ENCODE measurements at regions not wholly inside any gene's neighbourhood (a gene's known extent, or its start where the extent isn't known, plus 50 kb on each side); places are given as distances from the start of the nearest gene placed in this dataset.

DNA sequence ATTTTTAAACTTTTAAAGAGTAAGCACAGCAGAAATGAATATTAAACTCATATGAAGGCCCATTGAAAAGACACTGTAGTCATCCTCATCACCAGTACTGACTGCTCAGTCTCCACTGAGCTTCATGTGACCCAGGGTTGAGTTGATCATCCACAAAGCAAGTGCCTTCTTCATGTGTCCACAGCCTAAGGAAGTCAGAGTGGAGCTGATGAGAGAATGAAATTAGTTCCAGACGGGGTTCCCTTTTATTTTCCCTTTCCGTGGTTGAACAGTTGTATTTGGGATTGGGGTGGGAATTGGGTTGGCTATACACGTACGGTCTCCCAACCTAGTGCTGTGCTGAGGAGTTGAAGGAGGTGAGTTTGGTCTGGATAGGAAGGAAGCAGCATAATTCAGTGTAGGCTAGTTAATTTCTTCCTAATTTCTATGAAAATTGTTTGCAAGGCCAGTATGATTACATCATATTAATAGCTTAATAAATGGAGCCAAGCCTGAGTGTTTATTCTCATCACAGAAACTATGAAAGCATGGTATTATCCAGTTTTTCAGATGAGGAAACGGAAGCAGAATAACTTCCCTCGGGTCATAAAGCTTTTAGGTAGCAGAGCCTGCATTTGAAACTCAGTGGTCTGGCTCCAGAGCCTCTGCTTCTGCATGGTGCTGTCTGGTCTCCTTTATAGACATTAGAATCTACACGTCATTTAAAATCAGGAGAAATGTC lies 103.9 kb upstream of the DMRT1 start:
- 83 to 88% methylated on average over 6 to 7 of the region's 7 CpGs for WGBS, 2 experiments (ENCODE audit: insufficient coverage in 1 of 2, insufficient read length in 1 of 2)
- Mint-ChIP-seq H3K4me1 (peaks cover 2% of the 10 kb centered on the region), H3K36me3 (ENCODE audit: low read depth) (peaks cover 62% of the 10 kb centered on the region), H3K9me3 (no peaks in the 10 kb centered on the region), H3K27me3 (ENCODE audit: insufficient read depth) (no peaks in the 10 kb centered on the region), H3K27ac (no peak overlapping the region), H3K4me3 (no peak overlapping the region)
- H3K9me3 ChIP-seq (ENCODE audit: control insufficient read depth, low read length) = no peaks in the 10 kb centered on the region
- H3K4me3 ChIP-seq (ENCODE audit: low read length) = no peak overlapping the region
- peaks cover 44% of the 10 kb centered on the region for H3K36me3 ChIP-seq (ENCODE audit: control insufficient read depth, insufficient read depth, low read length)
- H3K4me1 ChIP-seq (ENCODE audit: control insufficient read depth, insufficient read depth, low read length) = peaks cover 3% of the 10 kb centered on the region
- no peak overlapping the region for H3K27ac ChIP-seq (ENCODE audit: low read depth, low read length)
- DNase-seq = no peak
- TF ChIP-seq, protein P1, sequence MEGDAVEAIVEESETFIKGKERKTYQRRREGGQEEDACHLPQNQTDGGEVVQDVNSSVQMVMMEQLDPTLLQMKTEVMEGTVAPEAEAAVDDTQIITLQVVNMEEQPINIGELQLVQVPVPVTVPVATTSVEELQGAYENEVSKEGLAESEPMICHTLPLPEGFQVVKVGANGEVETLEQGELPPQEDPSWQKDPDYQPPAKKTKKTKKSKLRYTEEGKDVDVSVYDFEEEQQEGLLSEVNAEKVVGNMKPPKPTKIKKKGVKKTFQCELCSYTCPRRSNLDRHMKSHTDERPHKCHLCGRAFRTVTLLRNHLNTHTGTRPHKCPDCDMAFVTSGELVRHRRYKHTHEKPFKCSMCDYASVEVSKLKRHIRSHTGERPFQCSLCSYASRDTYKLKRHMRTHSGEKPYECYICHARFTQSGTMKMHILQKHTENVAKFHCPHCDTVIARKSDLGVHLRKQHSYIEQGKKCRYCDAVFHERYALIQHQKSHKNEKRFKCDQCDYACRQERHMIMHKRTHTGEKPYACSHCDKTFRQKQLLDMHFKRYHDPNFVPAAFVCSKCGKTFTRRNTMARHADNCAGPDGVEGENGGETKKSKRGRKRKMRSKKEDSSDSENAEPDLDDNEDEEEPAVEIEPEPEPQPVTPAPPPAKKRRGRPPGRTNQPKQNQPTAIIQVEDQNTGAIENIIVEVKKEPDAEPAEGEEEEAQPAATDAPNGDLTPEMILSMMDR (conservative IDR thresholded peaks at IDR 0.05) = no peak
- no peaks in the 10 kb centered on the region for H3K27me3 ChIP-seq (ENCODE audit: control insufficient read depth, insufficient read depth, low read length, poor library complexity, severe bottlenecking)
- H3K9ac ChIP-seq (ENCODE audit: extremely low read depth, low read length, poor library complexity, severe bottlenecking) = no peak overlapping the region

DNA sequence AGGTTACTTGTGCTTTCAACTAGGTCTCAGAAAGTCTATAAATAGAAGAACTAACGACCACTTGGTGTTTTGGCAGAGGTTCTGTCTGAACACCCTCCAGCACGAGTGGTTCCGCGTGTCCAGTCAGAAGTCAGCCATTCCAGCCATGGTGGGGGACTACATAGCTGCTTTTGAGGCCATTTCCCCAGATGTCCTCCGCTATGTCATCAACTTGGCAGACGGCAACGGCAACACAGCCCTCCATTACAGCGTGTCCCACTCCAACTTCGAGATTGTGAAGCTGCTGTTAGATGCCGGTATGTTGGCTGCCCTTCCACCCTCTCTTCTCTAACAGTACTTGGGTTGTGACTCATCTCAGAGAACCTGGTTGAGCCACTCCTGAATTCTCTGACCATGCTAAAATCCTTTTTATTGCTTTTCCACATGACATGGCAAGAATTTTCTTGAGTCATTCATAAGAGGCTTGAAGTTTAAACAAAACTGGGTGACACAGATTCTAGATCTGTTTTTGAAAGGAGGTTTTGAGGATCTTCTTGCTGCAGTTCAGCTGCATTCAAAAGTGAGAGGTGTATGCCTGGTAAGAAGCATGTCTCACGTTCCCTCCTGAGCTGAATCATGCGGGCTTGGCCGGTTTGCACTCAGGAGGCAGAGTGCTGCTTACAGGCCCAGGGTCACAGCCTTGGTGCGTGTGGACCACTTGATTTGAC lies 103.1 kb upstream of the DMRT1 start:
- H3K9me3 ChIP-seq (ENCODE audit: control insufficient read depth, low read length) = no peaks in the 10 kb centered on the region
- Mint-ChIP-seq H3K36me3 (ENCODE audit: low read depth) (peaks cover 67% of the 10 kb centered on the region), H3K27me3 (ENCODE audit: insufficient read depth) (no peaks in the 10 kb centered on the region), H3K4me1 (peaks cover 10% of the 10 kb centered on the region), H3K4me3 (no peak overlapping the region), H3K9me3 (no peaks in the 10 kb centered on the region), H3K27ac (no peak overlapping the region)
- H3K4me1 ChIP-seq (ENCODE audit: control insufficient read depth, insufficient read depth, low read length) = peaks cover 7% of the 10 kb centered on the region
- H3K27me3 ChIP-seq (ENCODE audit: control insufficient read depth, insufficient read depth, low read length, poor library complexity, severe bottlenecking) = no peaks in the 10 kb centered on the region
- no peak overlapping the region for H3K9ac ChIP-seq (ENCODE audit: extremely low read depth, low read length, poor library complexity, severe bottlenecking)
- no peak overlapping the region for H3K4me3 ChIP-seq (ENCODE audit: low read length)
- peaks cover 44% of the 10 kb centered on the region for H3K36me3 ChIP-seq (ENCODE audit: control insufficient read depth, insufficient read depth, low read length)
- no peak for DNase-seq
- TF ChIP-seq, protein P1 (conservative IDR thresholded peaks at IDR 0.05) = no peak
- no peak overlapping the region for H3K27ac ChIP-seq (ENCODE audit: low read depth, low read length)
- 94 to 96% methylated on average over 14 of the region's 14 CpGs for WGBS, 2 experiments (ENCODE audit: insufficient coverage in 1 of 2, insufficient read length in 1 of 2)

DNA sequence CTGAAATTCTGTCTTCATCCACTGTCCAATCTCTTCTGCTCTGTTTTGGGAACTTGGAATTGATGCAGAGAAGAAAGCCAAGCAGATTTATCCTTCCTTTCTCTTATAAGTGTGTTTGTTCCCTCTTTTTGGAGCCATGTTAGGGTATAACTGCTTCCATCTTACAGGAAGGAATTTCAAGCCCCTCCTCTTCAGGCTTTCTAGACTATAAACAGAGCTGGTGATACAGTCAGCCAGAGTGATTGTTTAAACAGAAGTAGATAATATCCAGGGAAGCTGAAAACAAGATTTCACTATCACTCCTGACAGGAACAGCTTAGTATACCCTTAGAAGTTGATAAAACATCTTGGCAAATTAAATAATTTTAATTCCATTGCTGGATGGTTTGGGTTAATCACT lies 102.1 kb upstream of the DMRT1 start:
- peaks cover 44% of the 10 kb centered on the region for H3K36me3 ChIP-seq (ENCODE audit: control insufficient read depth, insufficient read depth, low read length)
- H3K4me3 Mint-ChIP-seq = no peak overlapping the region
- no peak overlapping the region for H3K4me3 ChIP-seq (ENCODE audit: low read length)
- peaks cover 9% of the 10 kb centered on the region for H3K4me1 ChIP-seq (ENCODE audit: control insufficient read depth, insufficient read depth, low read length)
- peaks cover 19% of the 10 kb centered on the region for H3K4me1 Mint-ChIP-seq
- TF ChIP-seq, protein P1 (conservative IDR thresholded peaks at IDR 0.05) = no peak
- no peaks in the 10 kb centered on the region for H3K9me3 Mint-ChIP-seq
- no peak overlapping the region for H3K9ac ChIP-seq (ENCODE audit: extremely low read depth, low read length, poor library complexity, severe bottlenecking)
- H3K9me3 ChIP-seq (ENCODE audit: control insufficient read depth, low read length) = no peaks in the 10 kb centered on the region
- peaks cover 71% of the 10 kb centered on the region for H3K36me3 Mint-ChIP-seq (ENCODE audit: low read depth)
- H3K27me3 Mint-ChIP-seq (ENCODE audit: insufficient read depth) = no peaks in the 10 kb centered on the region
- no peak overlapping the region for H3K27ac ChIP-seq (ENCODE audit: low read depth, low read length)
- H3K27me3 ChIP-seq (ENCODE audit: control insufficient read depth, insufficient read depth, low read length, poor library complexity, severe bottlenecking) = no peaks in the 10 kb centered on the region
- no peak for DNase-seq
- no peak overlapping the region for H3K27ac Mint-ChIP-seq
